Fibroblast of skin of back (primary cell): ENCODE measurements at regions not wholly inside any gene's neighbourhood (a gene's known extent, or its start where the extent isn't known, plus 50 kb on each side); places are given as distances from the start of the nearest gene placed in this dataset.
A peak's percentile ranks its signal among the peaks of the same experiment; 100 is the strongest.

Source experiments
- DNase-seq: peaks from one replicate; pipeline ENCODE4 v3.0.0-alpha.2; 2013

DNA sequence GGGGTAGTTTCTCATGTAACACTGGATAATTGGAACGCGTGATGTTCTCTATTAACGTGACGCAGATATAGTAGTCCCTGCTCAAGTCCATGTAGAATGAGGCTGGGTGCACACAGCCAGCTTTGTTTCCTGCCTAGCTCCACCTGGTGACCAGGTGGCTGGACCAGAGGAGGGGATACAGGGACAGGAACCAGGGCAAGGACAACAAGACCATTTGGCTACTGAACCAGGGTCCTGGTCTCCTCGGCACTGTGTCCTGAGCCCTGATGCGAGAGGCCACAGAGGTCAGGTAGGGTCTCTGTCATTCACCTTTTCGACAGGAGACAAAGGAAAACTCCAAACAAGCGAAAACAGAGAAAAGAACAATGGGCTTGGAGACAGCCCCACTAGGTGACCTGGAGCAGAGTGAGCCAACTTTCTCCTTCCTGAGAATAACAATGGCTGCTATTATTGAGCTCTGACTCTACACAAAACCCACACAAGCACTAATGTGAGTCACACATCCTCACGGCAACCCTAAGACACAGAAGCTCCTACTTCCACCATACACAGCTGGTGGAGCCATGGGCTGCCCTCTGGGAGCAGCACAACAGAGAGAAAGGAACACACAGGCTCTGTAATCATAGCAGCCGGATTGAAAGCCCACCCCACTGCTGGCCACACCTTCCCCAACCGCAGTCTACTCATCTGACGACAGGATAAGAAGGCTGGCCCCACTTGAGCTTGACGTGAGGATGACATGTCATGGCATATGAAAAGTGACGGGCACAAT is 67.3 kb upstream of the TEX51 start:
- DNase-seq, result peak; percentile 6

DNA sequence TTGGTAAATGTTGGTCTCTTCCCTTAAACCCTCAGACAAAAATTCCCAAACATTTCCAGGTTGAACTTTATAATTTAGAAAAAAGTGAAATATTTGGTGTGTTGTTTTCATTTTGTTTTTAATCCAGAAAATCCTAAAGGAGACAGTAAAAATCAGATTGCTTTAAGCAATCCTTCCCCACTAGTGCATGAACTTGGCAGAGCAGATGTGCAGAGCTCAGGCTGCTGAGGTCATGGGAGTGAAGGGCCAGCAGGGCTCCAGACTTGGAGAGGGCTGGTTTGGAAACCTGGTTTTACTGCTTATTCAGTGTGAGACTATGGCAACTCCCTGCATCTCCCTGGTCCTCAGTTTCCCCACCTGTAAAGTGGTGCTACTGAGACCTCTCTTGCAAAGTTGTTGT is 66.7 kb upstream of the TEX51 start:
- no peak for DNase-seq

DNA sequence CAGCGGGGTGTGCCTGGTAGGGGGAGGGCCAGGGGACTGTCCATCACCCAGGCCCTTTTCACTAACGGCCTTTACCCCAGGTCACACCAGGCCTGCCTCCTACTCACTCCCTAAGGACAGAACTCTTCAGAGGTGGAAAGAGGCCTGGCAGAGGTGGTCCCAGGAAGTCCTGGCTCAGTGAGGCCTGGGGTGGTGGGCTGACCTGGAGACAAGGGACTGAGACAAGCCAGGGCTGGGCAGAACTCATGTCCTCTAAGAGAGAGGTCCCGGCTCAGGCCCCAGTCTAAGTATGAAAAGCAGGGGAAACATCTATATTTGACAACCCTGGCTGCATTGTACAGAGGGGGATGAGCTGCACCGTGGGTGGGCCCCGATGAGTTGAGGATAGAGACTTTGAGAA is 65.9 kb upstream of the TEX51 start:
- DNase-seq, result no peak

DNA sequence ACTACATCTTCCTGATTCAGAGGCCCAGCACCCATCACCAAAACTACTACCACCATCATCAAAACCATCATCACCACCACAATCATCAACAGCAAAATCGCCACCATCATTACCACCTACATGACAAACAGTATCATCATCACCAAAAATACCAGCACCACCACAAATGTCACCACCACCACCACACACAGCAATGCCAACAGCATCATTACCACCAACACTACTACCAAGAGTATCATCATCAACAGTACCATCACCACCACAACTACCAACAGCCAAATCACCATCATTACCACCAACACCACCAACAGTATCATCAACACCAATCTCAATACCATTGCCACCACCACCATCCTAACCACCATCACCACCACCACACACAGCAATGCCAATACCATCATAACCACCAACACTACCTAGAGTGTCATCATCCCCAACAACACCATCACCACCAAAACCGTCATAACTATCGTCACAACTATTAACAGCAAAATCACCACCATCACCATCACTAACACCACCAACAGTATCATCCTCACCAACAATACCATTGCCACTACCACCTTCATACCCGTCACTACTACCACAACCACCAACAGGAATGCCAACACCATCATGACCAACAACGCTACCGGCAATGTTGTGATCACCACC is 64.6 kb upstream of the TEX51 start:
- no peak for DNase-seq

DNA sequence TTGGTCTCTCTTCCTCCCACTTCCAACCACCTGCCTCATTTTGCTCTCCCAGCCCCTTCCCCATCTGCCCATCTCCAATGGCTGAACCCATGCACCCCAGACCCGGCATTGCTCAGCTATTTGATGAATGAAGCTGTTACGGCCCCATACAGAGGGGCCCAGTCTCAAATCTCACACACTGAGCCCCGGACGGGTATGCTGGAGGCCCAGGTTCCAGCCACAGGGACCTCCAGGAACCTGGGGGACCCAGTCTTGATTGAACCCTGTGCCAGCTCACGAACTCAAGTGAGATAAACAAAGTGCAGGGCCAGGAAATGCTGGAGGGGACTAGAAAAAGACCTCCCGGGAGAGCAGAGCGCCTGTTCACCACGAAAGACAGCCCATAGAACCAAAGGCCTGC is 63.4 kb upstream of the TEX51 start:
- DNase-seq, result no peak

DNA sequence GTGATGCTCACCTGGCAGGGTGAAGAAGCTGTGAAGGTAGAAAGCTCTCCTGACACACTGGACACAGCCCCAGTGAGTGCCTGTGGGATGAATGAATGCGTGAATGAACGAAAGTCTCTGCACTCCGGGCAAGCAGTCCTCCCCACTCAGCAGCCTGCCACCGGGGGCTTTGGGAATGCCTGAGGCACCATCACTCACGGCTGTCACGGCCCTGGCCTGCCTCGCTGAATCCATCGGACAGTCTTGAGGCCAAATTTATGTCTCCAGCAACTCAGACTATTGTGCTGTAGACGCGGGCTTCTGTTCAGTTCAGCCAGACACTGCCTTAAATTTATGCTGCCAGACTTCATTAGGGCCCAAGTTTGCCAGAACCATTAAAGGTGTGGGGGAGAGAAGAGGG is 62.9 kb upstream of the TEX51 start:
- DNase-seq, result no peak

DNA sequence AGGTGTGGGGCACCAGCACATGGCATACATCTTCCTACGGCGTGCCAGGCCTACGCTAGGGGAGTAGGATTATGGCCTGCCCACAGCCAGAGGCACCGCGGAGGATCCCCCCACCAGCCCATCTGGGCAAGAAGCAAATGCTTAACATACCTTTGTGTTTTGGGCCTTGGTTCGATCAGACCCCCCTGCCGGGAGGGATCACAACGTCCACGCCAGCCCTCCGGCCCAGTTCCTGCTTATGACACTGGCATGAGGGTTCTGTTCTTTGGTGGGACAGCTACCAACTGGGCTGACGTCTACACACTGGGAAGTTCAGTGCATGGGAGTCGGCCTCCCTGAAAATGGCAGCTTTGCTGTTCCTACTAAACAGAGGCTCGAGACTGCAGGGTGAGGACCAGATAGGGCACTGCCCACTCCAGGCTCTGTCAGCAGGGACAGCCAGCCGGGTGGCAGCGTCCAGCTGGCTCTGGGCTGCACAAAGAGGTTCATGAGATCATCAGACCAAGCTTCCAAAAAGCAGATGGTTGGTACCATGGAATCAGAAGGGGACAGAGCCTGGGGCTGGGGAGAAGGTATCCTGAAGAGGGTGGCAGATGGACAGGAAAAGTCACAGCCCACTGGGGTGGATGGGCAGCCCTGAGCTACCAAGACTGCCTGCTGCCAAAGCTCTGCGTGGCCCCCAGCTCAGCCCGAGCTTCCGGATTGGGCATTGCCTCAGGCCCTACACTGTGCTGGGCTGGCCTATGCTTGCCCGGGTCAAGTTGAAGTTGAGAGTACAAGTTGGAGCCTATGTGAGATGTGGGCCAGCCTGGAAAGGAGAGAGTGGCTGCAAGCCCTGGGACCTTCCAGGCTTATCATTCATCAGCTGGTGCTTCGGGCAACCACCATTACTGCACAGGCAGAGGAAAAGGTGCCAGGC is 61.7 kb upstream of the TEX51 start:
- DNase-seq, result no peak

DNA sequence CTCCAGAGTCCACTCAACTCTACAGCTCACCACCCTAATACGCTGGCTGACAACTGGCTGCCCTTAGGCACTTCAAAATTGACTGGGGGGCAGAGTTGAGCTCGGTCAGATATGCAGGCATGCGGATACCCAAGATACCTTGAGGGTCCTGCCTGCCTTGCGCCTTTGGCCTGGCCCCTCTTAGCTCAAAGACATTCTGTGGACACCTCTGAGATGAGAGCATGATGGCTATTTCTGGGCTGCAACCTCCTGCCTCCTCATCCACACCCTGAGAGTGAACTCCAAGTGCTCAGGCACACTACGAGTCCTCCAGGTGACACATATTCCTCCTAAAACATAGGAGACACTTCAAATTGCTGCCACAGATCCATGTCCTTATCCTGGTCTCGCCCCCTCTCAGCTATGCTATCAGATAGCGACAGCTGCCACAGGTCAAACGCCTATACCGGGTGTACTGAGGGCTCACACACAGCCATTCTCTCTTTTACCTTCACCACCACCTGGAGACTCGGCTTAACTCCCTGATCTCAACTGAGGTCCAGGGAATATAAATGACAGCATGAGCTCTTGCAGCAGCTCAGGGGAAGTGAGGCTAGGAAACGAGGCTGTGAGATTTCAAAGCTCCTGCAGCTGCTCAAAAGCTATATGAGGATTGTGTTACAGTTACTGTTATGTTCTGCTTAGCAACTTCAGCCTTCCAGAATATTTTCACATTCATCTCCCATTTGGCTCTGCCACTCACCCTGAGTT is 60.5 kb upstream of the TEX51 start:
- no peak for DNase-seq

DNA sequence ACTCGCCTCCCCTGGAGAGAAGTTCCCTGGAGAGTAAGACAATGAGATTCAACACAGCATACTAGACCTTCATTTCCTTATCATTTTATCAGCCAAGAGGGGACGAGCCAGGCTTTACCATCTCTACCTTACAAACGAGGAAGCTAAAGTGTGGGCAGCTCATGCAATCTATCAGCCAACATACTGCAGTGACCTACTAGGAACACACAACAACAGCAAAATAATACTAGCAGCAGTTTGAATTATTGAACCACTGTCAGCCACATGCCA is 60.0 kb upstream of the TEX51 start:
- no peak for DNase-seq

DNA sequence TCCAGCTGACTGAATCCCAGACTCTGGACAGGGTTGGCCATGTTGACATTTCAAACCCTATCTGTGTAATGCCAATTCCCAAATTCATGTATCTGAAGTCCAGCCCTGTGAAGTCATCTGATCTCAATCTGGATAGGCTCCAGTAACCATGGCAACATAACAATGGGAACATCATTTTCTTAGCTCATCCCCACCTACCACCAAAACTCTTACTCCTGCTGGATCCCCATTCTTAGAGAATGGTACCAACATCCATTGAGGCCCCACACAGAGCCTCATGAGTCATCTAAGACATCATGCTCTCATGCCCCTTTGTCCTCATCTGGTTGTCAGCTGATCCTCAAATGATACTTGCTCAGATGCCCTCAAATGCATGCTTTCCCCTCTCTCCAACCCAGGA is 58.9 kb upstream of the TEX51 start:
- DNase-seq, result peak; percentile 15

DNA sequence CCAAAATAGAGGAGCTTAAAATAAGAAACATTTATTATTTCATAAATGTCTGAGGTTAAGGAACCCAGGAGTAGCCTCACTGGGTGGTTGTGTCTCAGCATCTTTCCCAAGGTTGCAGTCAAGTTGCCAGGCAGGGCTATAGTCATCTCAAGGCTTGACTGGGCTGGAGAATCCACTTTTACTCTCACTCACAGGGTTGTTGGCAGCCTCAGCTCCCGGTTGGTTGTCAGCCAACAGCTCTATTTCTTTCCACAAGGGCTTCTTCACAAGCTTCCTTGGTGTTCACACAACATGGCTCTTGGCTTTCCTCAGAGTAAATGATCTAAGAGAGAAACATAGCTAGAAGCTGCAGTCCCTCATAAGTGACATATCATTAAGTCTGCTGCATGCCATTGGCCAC is 55.6 kb upstream of the TEX51 start:
- no peak for DNase-seq

DNA sequence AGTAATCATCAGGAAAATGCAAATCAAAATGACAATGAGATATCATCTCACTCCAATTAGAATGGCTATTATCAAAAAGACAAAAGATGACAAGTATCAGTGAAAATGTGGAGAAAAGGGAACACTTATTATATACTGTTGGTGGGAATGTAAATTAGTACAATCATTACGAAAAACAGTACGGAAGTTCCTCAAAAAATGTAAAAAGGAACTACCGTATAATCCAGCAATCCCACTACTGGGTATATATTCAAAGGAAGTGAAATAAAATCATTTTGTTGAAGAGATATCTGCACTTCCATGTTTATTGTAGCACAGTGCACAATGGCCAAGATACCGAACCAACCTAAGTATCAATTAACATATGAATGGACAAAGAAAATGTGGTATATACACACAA is 52.4 kb upstream of the TEX51 start:
- DNase-seq, result no peak
